Mesothelial cell of epicardium (in vitro differentiated cells): ENCODE measurements at regions not wholly inside any gene's neighbourhood (a gene's known extent, or its start where the extent isn't known, plus 50 kb on each side); places are given as distances from the start of the nearest gene placed in this dataset.

Experiments used
- DNase-seq, 2 experiments: peaks; one replicate each; pipeline ENCODE4 v3.0.0; 2021; ENCODE audit warnings: low spot score in 2 of 2; ENCODE audit not compliant: unreplicated experiment in 2 of 2
- H3K27ac Mint-ChIP-seq: 2 replicates; pipeline ENCODE4 v1.8.0; 2021; ENCODE audit warnings: mixed read lengths
- H3K27me3 Mint-ChIP-seq: 2 replicates; pipeline ENCODE4 v1.8.0; 2021; ENCODE audit warnings: low read depth, mixed read lengths
- H3K36me3 Mint-ChIP-seq: 2 replicates; pipeline ENCODE4 v1.8.0; 2021; ENCODE audit warnings: mixed read lengths
- H3K4me1 Mint-ChIP-seq: 2 replicates; pipeline ENCODE4 v1.8.0; 2021; ENCODE audit warnings: mixed read lengths
- H3K4me3 Mint-ChIP-seq: 2 replicates; pipeline ENCODE4 v1.8.0; 2021; ENCODE audit warnings: mild to moderate bottlenecking, moderate library complexity, mixed read lengths
- H3K9me3 Mint-ChIP-seq: 2 replicates; pipeline ENCODE4 v1.8.0; 2021; ENCODE audit warnings: mixed read lengths
- TF ChIP-seq, protein P1 (sequence below): fragments of 200-600 bp; sonication (generic); IDR thresholded peaks from one replicate; pipeline ENCODE4 v1.5.0; 2021; ENCODE audit warnings: antibody characterized with exemption; ENCODE audit not compliant: unreplicated experiment

GRCh38 chr2:198293281-198293680, 488.9 kb downstream of the PLCL1 start:
- DNase-seq = no peak
- TF ChIP-seq, protein P1, sequence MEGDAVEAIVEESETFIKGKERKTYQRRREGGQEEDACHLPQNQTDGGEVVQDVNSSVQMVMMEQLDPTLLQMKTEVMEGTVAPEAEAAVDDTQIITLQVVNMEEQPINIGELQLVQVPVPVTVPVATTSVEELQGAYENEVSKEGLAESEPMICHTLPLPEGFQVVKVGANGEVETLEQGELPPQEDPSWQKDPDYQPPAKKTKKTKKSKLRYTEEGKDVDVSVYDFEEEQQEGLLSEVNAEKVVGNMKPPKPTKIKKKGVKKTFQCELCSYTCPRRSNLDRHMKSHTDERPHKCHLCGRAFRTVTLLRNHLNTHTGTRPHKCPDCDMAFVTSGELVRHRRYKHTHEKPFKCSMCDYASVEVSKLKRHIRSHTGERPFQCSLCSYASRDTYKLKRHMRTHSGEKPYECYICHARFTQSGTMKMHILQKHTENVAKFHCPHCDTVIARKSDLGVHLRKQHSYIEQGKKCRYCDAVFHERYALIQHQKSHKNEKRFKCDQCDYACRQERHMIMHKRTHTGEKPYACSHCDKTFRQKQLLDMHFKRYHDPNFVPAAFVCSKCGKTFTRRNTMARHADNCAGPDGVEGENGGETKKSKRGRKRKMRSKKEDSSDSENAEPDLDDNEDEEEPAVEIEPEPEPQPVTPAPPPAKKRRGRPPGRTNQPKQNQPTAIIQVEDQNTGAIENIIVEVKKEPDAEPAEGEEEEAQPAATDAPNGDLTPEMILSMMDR = no peak
- H3K27me3 Mint-ChIP-seq = peaks cover 19% of the 10 kb centered on the region
- H3K27ac Mint-ChIP-seq = no peak overlapping the region
- H3K4me3 Mint-ChIP-seq = no peak overlapping the region
- no peaks in the 10 kb centered on the region for H3K4me1 Mint-ChIP-seq
- no peaks in the 10 kb centered on the region for H3K9me3 Mint-ChIP-seq
- H3K36me3 Mint-ChIP-seq = no peaks in the 10 kb centered on the region

DNA sequence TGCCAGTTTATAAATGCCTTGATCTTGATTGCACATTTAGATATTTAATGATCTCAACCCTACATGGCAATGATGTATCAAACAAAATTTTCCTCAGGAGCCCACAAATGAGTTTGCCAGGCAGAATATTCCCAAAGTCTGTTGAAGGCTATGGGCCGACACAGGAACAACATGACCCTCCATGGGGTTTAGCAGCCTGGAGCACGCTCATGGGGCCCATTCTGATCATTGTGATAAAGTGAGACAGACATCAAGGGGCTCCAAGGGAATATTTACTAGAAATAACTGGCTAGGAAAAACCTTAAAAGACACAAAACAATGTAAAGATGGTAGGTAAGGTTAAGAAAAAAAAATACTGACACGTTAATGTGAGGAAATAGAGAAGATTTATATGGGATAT, 485.4 kb downstream of the PLCL1 start:
- no peak overlapping the region for H3K27ac Mint-ChIP-seq
- H3K4me3 Mint-ChIP-seq = no peak overlapping the region
- no peaks in the 10 kb centered on the region for H3K4me1 Mint-ChIP-seq
- no peaks in the 10 kb centered on the region for H3K36me3 Mint-ChIP-seq
- DNase-seq = no peak
- peaks cover 26% of the 10 kb centered on the region for H3K27me3 Mint-ChIP-seq
- TF ChIP-seq, protein P1 = no peak
- no peaks in the 10 kb centered on the region for H3K9me3 Mint-ChIP-seq

DNA sequence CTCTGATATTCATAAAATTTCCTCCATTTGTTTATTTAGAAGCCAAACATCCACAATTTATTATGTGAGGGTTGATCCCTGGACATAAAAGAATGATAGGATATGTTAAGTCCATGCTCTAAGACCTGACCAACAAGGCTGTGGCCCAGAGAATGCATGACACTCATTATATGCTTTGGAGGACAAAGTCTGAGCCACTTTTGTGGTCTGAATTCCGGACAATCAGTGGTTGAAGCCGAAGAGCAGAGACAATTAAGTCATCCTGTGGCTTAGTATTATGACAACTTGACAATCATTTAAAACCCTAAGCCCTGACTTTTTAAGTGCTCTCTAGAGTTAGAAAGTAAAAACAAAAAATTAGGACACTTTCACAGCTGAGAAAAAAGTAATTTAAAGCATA, 483.3 kb downstream of the PLCL1 start:
- Mint-ChIP-seq H3K4me1 (no peaks in the 10 kb centered on the region), H3K9me3 (no peaks in the 10 kb centered on the region), H3K4me3 (no peak overlapping the region), H3K27ac (no peak overlapping the region), H3K36me3 (no peaks in the 10 kb centered on the region), H3K27me3 (peaks cover 37% of the 10 kb centered on the region)
- DNase-seq = no peak
- TF ChIP-seq, protein P1 = no peak

DNA sequence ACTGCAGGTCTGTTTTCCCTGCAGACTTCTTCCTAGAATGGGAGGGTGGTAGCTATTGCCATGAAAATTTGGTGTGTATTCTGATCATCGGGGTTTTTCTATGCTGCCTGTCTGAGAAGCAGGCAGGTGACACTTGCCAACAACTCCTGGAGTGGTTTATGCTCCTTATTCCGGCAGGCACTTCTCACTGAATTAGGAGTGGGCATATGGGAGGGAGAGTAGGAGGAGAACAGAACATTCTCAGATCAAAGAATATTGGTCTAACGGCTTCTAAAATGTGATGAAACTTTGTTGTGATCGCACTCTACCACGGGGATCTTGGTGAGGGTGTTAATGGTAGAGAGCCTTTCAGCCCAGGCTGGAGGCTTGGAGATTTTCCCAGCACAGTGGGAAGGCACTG, 480.8 kb downstream of the PLCL1 start:
- Mint-ChIP-seq H3K9me3 (no peaks in the 10 kb centered on the region), H3K4me3 (no peak overlapping the region), H3K36me3 (no peaks in the 10 kb centered on the region), H3K27ac (no peak overlapping the region), H3K4me1 (peaks cover 2% of the 10 kb centered on the region), H3K27me3 (peaks cover 48% of the 10 kb centered on the region)
- TF ChIP-seq, protein P1 = no peak
- no peak for DNase-seq

DNA sequence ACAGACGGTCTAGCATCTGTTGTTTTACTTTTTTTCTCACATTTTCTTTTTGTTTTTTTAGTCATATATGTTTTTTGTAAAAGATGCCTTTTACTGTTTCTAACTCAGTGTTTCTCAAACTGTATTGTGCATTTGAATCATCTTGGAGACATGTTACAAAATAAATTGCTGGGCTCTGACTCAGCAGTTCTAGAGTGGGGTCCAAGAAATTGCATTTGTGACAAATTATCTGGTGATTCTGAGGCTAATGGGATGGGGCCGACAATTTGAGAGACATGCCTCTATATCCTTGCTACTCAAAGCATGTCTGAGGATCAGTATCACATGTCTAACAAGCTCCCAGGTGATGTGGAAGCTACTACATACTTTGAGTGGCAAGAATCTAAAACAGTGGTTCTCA, 478.8 kb downstream of the PLCL1 start:
- H3K27me3 Mint-ChIP-seq = peaks cover 49% of the 10 kb centered on the region
- no peaks in the 10 kb centered on the region for H3K9me3 Mint-ChIP-seq
- no peak for DNase-seq
- TF ChIP-seq, protein P1 = no peak
- no peaks in the 10 kb centered on the region for H3K36me3 Mint-ChIP-seq
- H3K4me3 Mint-ChIP-seq = no peak overlapping the region
- H3K4me1 Mint-ChIP-seq = peaks cover 11% of the 10 kb centered on the region
- H3K27ac Mint-ChIP-seq = no peak overlapping the region

- Mint-ChIP-seq H3K4me3 (no peak overlapping the region), H3K27ac (no peak overlapping the region), H3K4me1 (peaks cover 11% of the 10 kb centered on the region), H3K36me3 (no peaks in the 10 kb centered on the region), H3K9me3 (no peaks in the 10 kb centered on the region), H3K27me3 (peaks cover 49% of the 10 kb centered on the region)
- no peak for DNase-seq
- TF ChIP-seq, protein P1 = no peak
These were observed 477.7 kb downstream of the PLCL1 start for GRCh38 chr2:198282061-198282460.
